Ishikawa (cell line): ENCODE measurements at regions not wholly inside any gene's neighbourhood (a gene's known extent, or its start where the extent isn't known, plus 50 kb on each side); places are given as distances from the start of the nearest gene placed in this dataset.

Experiments used
- CEBPB ChIP-seq: IDR thresholded peaks from 2 replicates; pipeline ENCODE4 v1.6.1; 2012
- EP300 ChIP-seq: IDR thresholded peaks from 2 replicates; pipeline ENCODE4 v1.6.1; 2012; ENCODE audit warnings: borderline replicate concordance
- FOXM1 ChIP-seq: IDR thresholded peaks from 2 replicates; pipeline ENCODE4 v1.6.1; 2012; ENCODE audit warnings: low read depth, borderline replicate concordance
- MAX ChIP-seq: IDR thresholded peaks from 2 replicates; pipeline ENCODE4 v1.6.1; 2012
- NFIC ChIP-seq: IDR thresholded peaks from 2 replicates; pipeline ENCODE4 v1.6.1; 2012
- TAF1 ChIP-seq: IDR thresholded peaks from 2 replicates; pipeline ENCODE4 v1.6.1; 2012; ENCODE audit warnings: low read depth, mild to moderate bottlenecking
- YY1 ChIP-seq: IDR thresholded peaks from 2 replicates; pipeline ENCODE4 v1.6.1; 2012; ENCODE audit warnings: low read depth

GRCh38 chr1:29623501-29623900 lies 387.2 kb downstream of the PTPRU start:
- no peak for TF ChIP-seq TAF1
- TF ChIP-seq MAX: no peak
- no peak for TF ChIP-seq FOXM1
- no peak for TF ChIP-seq CEBPB
- no peak for TF ChIP-seq EP300
- TF ChIP-seq NFIC: no peak
- no peak for TF ChIP-seq YY1
